ENCODE measurements at regions not wholly inside any gene's neighbourhood (a gene's known extent, or its start where the extent isn't known, plus 50 kb on each side); places are given as distances from the start of the nearest gene placed in this dataset.
"Not testable (repeated sequence)": the region's sequence is repeated elsewhere in the genome, so short reads cannot be mapped to it uniquely, and the experiment has no call there.

DNA sequence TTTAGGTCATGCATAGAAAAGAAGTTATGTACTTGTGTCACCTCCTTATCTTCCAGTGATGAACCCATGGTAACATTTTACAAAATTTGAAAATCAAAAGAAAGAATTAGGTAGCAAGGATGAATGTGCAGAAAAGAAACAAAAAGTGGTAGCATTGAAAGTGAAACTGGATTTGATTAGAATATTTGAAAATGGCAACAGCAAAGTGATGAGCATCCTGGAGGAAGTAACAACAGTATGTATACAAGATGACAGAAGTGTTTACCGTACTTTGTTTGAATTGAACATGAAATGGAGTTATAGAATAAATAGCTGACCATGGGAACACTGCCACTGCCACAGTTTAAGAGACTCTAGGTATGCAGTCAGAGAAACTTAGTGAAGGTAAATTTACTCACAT, 1313.1 kb downstream of the CDH11 start:
- Mint-ChIP-seq H3K4me1 (ENCODE audit: low read depth) (no peaks in the 10 kb centered on the region), H3K36me3 (ENCODE audit: low read depth) (no peaks in the 10 kb centered on the region), H3K9me3 (no peaks in the 10 kb centered on the region), H3K27ac (no peak overlapping the region), H3K27me3 (ENCODE audit: insufficient read depth) (no peaks in the 10 kb centered on the region), H3K4me3 (no peak overlapping the region)
- DNase-seq (ENCODE audit: low spot score), result no peak
- intact Hi-C loops (cut with micrococcal nuclease), result no loop called here

DNA sequence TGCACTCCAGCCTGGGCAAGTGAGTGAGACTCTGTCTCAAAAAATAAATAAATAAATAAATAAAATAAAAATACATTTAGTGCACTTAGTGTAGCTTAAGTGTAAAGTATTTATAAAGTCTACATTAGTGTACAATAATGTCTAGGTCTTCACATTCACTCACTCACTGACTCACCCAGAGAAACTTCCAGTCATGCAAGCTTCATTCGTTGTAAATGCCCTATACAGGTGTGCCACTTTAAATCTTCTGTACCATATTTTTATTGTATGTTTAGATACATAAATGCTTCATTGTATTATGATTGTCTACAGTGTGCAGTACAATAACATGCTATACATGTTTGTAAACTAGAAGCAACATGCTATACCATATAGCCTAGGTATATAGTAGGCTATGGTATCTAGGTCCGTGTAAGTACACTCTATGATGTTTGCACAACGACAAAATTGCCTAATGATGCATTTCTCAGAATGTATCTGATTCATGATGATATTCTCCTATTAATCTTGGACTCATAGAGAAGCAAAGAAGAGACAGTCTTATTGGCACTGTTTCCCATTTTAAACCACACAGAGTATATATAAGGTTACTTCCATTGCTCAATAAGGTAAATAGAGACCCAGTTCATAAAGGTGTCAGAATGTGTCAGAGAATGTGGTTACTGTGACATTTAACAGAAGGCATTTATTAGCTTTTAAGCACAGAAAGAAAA, 1314.9 kb downstream of the CDH11 start:
- Mint-ChIP-seq H3K27ac (no peak overlapping the region), H3K4me1 (ENCODE audit: low read depth) (no peaks in the 10 kb centered on the region), H3K9me3 (no peaks in the 10 kb centered on the region), H3K36me3 (ENCODE audit: low read depth) (no peaks in the 10 kb centered on the region), H3K4me3 (no peak overlapping the region), H3K27me3 (ENCODE audit: insufficient read depth) (no peaks in the 10 kb centered on the region)
- no peak for DNase-seq (ENCODE audit: low spot score)
- intact Hi-C loops (cut with micrococcal nuclease), result no loop called here

DNA sequence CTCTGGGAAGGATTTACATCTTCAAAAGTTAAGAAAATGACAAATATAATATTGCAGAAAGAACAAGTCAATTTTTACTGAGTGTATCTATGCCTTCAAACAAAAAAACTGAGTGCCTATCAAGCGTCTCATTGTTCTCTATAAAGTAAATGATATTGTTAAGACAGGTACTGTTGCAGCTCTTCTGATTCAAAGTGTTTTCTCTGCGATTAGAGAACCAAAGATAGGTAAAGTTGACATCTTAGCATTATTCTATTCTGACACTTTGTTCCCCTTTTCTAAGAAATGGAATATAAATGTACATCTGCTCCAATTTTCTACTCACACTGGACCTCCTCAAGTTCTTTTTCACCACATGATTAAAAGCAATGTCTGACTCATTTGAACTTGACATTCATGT, 1317.7 kb downstream of the CDH11 start:
- H3K27me3 Mint-ChIP-seq (ENCODE audit: insufficient read depth), result no peaks in the 10 kb centered on the region
- intact Hi-C loops (cut with micrococcal nuclease), result no loop called here
- DNase-seq (ENCODE audit: low spot score), result no peak

DNA sequence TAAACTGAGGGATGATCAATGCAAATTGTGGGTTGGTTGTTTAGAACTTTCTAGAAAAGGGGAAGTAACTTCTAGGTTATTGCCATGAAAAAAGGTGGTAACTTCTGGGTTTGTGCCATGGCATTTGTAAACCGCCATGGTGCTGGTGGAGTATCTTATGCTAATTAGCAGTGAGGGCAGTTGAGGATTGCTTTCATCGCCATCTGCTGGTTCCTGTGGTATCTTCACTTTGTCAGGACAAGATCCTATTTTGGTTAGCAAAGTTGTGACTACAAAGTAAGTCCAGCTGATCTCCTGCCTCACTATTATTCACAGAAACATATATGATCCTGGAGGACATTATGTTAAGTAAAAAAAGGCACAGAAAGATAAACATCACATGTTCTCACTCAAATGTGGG, 1332.3 kb downstream of the CDH11 start:
- intact Hi-C loops (cut with micrococcal nuclease), result no loop called here
- Mint-ChIP-seq H3K9me3 (peaks cover 33% of the 10 kb centered on the region), H3K27me3 (ENCODE audit: insufficient read depth) (no peaks in the 10 kb centered on the region), H3K36me3 (ENCODE audit: low read depth) (no peaks in the 10 kb centered on the region), H3K27ac (no peak overlapping the region), H3K4me1 (ENCODE audit: low read depth) (no peaks in the 10 kb centered on the region), H3K4me3 (no peak overlapping the region)
- DNase-seq (ENCODE audit: low spot score), result no peak

More for the DNA sequence above, 1317.7 kb downstream of the CDH11 start:
- Mint-ChIP-seq H3K9me3 (peaks cover 7% of the 10 kb centered on the region), H3K4me3 (no peak overlapping the region), H3K36me3 (ENCODE audit: low read depth) (no peaks in the 10 kb centered on the region), H3K27ac (no peak overlapping the region), H3K4me1 (ENCODE audit: low read depth) (no peaks in the 10 kb centered on the region)

DNA sequence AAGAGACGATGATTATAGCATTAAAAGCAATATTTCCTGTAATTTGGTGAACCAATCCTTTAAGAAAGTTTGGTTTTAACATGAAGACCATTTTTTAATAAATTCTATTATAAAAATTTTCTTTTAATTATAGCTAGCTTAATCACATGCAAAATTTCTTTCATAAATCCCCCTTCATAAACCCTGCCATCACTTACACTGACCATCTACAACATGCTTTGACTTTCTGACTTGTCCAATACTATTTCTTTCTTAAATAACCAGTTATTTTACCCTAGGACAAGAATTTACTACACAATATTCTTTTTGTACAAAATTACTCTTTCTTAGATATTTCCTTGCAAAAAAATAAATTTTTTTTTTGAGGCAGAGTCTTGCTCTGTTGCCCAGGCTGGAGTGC, 1334.8 kb downstream of the CDH11 start:
- Mint-ChIP-seq H3K27ac (no peak overlapping the region), H3K9me3 (peaks cover 43% of the 10 kb centered on the region), H3K27me3 (ENCODE audit: insufficient read depth) (no peaks in the 10 kb centered on the region), H3K4me1 (ENCODE audit: low read depth) (no peaks in the 10 kb centered on the region), H3K4me3 (no peak overlapping the region), H3K36me3 (ENCODE audit: low read depth) (no peaks in the 10 kb centered on the region)
- no peak for DNase-seq (ENCODE audit: low spot score)
- intact Hi-C loops (cut with micrococcal nuclease), result no loop called here

DNA sequence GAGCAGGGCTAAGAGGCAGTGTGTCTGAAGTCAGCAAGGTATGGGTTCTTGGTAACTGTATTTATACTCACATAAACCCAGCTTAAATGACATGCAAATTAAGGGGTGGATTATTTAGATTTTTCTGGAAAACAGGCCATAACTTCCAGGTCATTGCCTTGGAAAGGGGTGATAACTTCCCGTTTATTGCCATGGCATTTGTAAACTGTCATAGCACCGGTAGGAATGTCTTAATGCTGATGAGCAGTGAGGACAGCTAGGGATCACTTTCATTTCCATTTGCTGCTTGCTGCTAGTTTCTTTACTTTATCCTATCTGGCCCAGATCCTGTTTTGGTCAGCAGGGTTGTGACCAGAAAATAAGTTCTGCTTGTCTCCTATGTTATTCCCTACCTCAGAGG, 1336.7 kb downstream of the CDH11 start:
- Mint-ChIP-seq H3K9me3 (peaks cover 43% of the 10 kb centered on the region), H3K27me3 (ENCODE audit: insufficient read depth) (no peaks in the 10 kb centered on the region), H3K27ac (no peak overlapping the region), H3K4me1 (ENCODE audit: low read depth) (no peaks in the 10 kb centered on the region), H3K36me3 (ENCODE audit: low read depth) (no peaks in the 10 kb centered on the region), H3K4me3 (no peak overlapping the region)
- DNase-seq (ENCODE audit: low spot score), result no peak
- intact Hi-C loops (cut with micrococcal nuclease), result no loop called here

DNA sequence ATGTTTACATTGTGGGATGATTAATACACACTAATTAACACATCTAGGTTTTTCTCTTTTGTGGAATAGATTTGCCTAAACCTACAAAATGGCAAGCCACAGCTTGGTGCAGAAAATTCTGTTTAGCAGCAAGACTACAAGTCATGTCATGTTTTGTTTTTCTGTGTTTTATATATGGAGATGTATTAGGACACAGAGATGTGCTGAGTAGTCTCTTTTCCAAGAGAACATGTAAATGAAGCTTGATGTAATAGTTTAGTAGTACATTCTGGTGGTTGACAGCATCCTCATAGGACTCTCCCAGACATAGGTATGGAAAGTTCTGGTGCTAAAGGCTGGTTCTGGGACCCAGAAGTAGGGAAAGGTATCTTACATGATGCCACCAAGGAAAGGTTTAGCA, 1345.4 kb downstream of the CDH11 start:
- H3K27me3 Mint-ChIP-seq (ENCODE audit: insufficient read depth), result no peaks in the 10 kb centered on the region
- DNase-seq (ENCODE audit: low spot score), result no peak
- peaks cover 13% of the 10 kb centered on the region for H3K9me3 Mint-ChIP-seq
- no peak overlapping the region for H3K27ac Mint-ChIP-seq
- H3K4me3 Mint-ChIP-seq, result no peak overlapping the region
- H3K4me1 Mint-ChIP-seq (ENCODE audit: low read depth), result no peaks in the 10 kb centered on the region
- intact Hi-C loops (cut with micrococcal nuclease), result no loop called here
- no peaks in the 10 kb centered on the region for H3K36me3 Mint-ChIP-seq (ENCODE audit: low read depth)

DNA sequence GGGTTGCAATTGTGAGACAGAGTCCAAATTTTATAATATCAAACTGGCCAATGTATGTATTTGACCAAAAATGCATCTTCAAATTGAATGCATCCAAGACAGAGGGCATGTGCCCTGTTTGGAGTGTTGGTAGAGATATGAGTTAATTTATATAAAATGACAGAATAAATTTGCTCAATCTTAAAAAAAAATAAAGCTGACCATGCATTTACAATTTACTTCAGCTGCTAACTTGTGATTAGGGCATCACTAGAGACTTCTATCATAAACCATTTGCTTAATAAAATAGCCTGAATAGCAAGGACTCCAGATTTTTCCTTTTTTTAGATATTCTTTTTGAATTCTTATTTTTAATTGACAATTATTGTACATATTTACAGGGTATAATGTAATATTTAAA, 1345.8 kb downstream of the CDH11 start:
- DNase-seq (ENCODE audit: low spot score), result no peak
- intact Hi-C loops (cut with micrococcal nuclease), result no loop called here
- Mint-ChIP-seq H3K9me3 (peaks cover 13% of the 10 kb centered on the region), H3K4me3 (no peak overlapping the region), H3K36me3 (ENCODE audit: low read depth) (no peaks in the 10 kb centered on the region), H3K4me1 (ENCODE audit: low read depth) (no peaks in the 10 kb centered on the region), H3K27me3 (ENCODE audit: insufficient read depth) (no peaks in the 10 kb centered on the region), H3K27ac (no peak overlapping the region)

DNA sequence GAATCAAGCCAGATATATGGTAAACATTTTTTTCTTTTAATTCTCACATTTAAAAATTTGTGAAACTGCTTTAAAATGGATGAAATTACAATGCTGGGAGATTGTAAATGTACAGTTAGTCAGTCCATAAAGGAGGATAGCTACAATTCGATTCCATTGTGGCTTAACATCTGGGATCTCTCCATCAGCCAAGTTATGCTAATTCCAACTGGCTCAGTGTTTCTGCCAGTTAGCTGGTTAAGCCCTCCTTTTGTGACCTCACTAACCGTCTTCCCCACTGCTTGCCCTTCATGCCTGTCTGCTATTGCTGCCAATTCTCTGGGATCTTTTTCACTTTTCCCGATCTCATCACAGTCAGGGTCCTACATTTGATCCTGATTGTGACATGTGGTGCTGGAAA, 1347.6 kb downstream of the CDH11 start:
- H3K27ac Mint-ChIP-seq, result no peak overlapping the region
- H3K4me3 Mint-ChIP-seq, result no peak overlapping the region
- no peak for DNase-seq (ENCODE audit: low spot score)

DNA sequence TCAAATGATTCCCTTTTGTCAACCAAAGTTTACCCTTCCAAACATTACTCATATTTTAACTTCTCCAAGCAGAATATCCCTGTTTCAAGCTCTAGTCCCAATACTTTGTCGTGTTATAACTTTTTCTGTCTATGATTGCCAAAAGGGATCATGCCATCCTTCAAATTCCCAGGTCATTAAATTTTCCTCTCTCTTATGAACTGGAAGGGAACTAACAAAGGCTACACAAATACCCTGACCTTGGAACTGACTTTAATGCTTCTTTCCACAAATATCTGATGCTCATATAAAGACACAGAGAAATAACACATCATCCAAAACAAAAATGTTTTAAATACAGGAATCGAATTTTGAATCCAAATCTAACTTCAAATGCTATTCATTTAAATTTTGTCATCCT, 1352.7 kb downstream of the CDH11 start:
- Mint-ChIP-seq H3K4me1 (ENCODE audit: low read depth) (no peaks in the 10 kb centered on the region), H3K27ac (no peak overlapping the region), H3K27me3 (ENCODE audit: insufficient read depth) (no peaks in the 10 kb centered on the region), H3K36me3 (ENCODE audit: low read depth) (no peaks in the 10 kb centered on the region), H3K9me3 (peaks cover 25% of the 10 kb centered on the region), H3K4me3 (no peak overlapping the region)
- DNase-seq (ENCODE audit: low spot score), result no peak
- intact Hi-C loops (cut with micrococcal nuclease), result no loop called here

More for the DNA sequence above, 1347.6 kb downstream of the CDH11 start:
- H3K9me3 Mint-ChIP-seq, result peaks cover 21% of the 10 kb centered on the region
- no peaks in the 10 kb centered on the region for H3K36me3 Mint-ChIP-seq (ENCODE audit: low read depth)
- intact Hi-C loops (cut with micrococcal nuclease), result no loop called here
- no peaks in the 10 kb centered on the region for H3K27me3 Mint-ChIP-seq (ENCODE audit: insufficient read depth)
- no peaks in the 10 kb centered on the region for H3K4me1 Mint-ChIP-seq (ENCODE audit: low read depth)

DNA sequence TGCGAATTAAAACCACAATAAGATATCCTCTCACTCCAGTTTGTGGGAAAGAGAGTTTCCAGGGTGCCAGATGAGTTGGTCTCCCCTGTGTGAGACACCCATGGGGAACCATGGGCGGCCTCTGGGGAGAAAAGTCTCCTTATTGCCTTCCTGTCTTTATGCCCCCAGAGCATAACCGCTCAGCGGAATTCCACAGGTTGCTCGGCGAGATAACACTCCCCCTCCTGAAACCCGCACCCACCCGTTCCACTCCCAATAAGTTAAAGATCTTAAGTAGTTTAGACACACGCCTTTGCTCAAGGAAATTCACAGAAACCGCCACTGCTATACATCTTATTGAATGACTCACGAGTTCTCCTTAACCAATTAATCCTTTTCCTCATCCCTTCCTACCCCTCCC, 1361.6 kb downstream of the CDH11 start:
- H3K27me3 Mint-ChIP-seq (ENCODE audit: insufficient read depth); intact Hi-C loops (cut with micrococcal nuclease); H3K27ac Mint-ChIP-seq; DNase-seq (ENCODE audit: low spot score); H3K36me3 Mint-ChIP-seq (ENCODE audit: low read depth); H3K4me1 Mint-ChIP-seq (ENCODE audit: low read depth); H3K4me3 Mint-ChIP-seq: not testable (repeated sequence)
- peaks cover 24% of the 10 kb centered on the region for H3K9me3 Mint-ChIP-seq

DNA sequence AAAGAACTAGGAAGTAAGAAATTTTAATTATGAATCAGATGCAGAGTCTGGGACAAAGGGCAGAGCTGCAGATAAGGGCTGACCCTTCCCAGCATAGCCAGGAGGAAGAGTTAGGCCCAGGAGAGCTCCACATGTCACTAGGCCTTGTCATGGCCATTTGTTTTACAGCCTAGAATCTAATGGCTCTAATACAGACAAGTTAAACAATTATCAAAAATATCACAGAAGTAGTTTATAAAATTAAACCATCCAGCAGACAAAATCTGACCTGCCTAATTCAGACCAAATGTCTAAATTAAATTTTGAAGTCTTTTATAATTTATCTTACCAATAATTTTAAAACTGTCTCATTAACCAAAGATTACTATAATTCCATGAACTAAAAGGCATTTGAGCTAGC, 1369.5 kb downstream of the CDH11 start:
- Mint-ChIP-seq H3K4me1 (ENCODE audit: low read depth) (no peaks in the 10 kb centered on the region), H3K27me3 (ENCODE audit: insufficient read depth) (no peaks in the 10 kb centered on the region), H3K36me3 (ENCODE audit: low read depth) (no peaks in the 10 kb centered on the region), H3K27ac (no peak overlapping the region), H3K9me3 (peaks cover 22% of the 10 kb centered on the region), H3K4me3 (no peak overlapping the region)
- no peak for DNase-seq (ENCODE audit: low spot score)
- intact Hi-C loops (cut with micrococcal nuclease), result no loop called here

DNA sequence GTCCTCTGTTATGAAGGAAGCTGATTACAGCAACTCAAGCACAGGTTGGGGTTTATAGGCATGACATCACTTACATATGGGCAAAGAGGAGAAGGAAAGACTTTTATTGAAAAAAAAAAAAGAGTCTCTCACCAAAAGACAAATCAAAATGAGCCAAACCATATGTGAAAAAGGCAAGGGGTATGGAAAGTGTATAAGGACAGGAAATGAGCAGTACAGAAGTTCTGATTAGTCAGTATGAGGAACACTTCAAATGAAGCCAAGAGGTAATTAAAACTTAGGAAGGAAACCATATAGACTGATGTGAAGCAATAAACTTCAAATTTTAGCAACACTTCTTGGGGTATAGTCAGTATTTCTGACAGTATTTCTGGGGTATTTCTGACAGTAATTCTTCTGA, 1372.6 kb downstream of the CDH11 start:
- Mint-ChIP-seq H3K36me3 (ENCODE audit: low read depth) (no peaks in the 10 kb centered on the region), H3K27ac (no peak overlapping the region), H3K27me3 (ENCODE audit: insufficient read depth) (no peaks in the 10 kb centered on the region), H3K4me3 (no peak overlapping the region), H3K4me1 (ENCODE audit: low read depth) (no peaks in the 10 kb centered on the region), H3K9me3 (peaks cover 18% of the 10 kb centered on the region)
- no peak for DNase-seq (ENCODE audit: low spot score)
- intact Hi-C loops (cut with micrococcal nuclease), result no loop called here

DNA sequence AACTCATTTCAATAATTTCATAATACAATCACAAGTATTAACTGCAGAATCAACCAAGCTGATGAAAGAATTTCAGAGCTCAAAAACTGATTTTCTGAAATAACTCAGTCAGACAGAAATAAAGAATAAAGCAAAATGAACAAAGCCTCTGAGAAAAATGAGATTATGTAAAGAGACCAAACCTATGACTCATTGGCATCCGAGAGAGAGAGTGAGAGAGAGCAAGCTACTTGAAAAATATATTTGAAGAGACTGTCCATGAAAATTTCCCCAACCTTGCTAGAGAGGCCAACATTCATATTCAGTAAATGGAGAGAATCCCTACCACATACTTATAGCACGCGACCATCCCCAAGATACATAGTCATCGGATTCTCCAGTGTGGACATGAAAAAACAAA, 1376.4 kb downstream of the CDH11 start:
- no peaks in the 10 kb centered on the region for H3K27me3 Mint-ChIP-seq (ENCODE audit: insufficient read depth)
- no peak overlapping the region for H3K4me3 Mint-ChIP-seq
- no peak overlapping the region for H3K27ac Mint-ChIP-seq
- peaks cover 12% of the 10 kb centered on the region for H3K9me3 Mint-ChIP-seq
- no peaks in the 10 kb centered on the region for H3K4me1 Mint-ChIP-seq (ENCODE audit: low read depth)
- no peaks in the 10 kb centered on the region for H3K36me3 Mint-ChIP-seq (ENCODE audit: low read depth)
- intact Hi-C loops (cut with micrococcal nuclease), result no loop called here
- DNase-seq (ENCODE audit: low spot score), result no peak
